RPMI7951 (cell line): ENCODE measurements at regions not wholly inside any gene's neighbourhood (a gene's known extent, or its start where the extent isn't known, plus 50 kb on each side); places are given as distances from the start of the nearest gene placed in this dataset.
"Not testable (repeated sequence)": the region's sequence is repeated elsewhere in the genome, so short reads cannot be mapped to it uniquely, and the experiment has no call there.

ENCODE experiments used
- DNase-seq: peaks from one replicate; pipeline ENCODE4 v3.0.0-alpha.2; 2012; ENCODE audit warnings: low read depth

DNA sequence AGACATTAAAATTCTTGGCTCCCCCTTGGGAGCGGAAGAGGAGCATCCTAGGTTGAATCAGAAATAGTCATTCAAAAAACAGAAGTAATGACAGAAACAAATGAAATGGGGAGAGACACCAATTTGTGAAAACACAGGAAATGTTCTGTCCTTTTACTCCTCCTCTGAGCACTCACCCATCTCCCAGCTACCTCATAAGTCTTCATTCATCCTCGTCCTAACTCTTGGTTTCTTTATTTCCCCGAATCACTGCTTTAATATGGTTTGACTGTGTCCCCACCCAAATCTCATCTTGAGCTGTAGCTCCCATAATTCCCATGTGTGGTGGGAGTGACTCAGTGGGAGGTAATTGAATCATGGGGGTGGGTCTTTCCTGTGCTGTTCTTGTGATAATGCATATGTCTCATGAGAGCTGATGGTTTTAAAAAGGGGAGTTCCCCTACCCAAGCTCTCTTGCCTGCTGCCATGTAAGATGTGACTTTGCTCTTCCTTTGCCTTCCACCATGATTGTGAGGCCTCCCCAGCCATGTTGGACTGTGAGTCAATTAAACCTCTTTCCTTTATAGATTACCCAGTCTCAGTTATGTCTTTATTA lies 579.7 kb upstream of the CBLB start:
- not testable (repeated sequence) for DNase-seq

DNA sequence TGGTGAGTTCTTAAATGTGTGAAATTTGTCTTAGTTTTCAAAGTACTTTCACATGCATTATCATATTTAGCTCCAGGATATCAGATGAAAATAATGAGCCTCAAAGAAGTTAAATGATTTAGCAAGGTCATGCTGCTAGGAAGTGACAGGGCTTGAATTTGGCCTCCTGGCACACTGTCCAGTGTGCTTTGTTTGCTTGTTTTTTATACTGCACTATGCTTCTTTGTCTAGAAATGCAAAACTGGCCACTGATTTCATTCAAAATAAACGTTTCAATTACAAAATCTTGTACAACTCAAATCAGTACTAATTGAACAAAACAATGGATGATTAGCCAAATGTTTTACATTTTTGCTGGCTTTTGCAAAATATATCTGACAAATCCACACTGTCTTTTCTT lies 583.3 kb upstream of the CBLB start:
- no peak for DNase-seq

DNA sequence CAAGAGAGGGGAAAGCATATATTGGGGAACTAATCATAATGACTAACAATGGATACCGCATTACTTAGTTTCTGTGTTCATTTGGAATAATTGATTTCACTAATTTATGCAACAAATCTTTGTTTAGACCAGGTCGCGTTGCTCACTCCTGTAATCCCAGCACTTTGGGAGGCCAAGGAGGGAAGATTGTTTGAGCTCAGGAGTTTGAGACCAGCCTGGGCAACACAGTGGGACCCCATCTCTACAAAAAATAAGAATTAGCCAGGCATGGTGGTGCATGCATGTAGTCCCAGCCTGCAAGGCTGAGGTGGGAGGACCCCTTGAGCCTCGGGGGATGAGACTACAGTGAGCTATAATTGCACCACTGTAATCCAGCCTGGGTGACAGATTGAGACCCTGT lies 585.7 kb upstream of the CBLB start:
- no peak for DNase-seq

DNA sequence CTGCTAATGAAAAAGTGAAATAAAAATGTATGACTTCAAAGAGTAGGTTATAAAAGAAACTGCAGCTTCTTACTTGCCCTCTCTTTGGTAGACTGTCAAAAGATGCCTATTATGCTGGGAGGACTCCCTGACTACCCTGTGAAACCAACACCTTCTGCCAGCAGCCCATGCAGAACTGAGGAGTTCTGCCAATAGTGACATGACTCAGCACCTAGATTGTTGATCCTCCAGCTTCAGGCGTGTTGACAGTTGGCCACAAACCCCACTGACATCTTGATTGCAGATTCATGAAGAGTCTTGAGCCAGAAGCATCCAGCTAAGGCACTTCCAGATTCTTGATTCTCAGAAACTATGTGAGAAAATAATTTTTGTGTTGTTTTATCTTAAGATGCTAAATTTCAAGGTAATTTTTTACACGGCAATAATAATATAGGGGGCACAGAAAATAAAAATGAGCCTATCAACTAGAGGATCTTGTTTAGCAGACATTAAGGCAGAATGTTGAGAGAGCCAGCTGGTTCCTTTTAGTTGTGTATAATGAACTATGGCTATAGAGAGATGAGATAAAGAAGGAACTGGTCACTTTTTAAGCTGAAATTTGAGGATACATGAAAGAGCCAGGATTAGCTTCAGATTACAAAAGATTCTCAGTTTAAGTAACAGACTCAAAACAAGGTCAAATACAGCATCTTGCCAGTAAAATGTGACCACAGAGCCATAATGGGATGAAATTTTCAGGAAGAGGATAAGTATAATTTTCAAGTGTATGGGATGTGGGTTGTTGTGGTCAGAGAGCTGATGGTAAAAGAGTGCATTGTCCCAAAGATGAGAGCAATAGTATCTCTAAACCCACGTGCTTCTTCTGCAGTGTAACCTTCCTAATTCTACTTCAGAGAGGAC lies 588.7 kb upstream of the CBLB start:
- DNase-seq: peak; percentile 97

DNA sequence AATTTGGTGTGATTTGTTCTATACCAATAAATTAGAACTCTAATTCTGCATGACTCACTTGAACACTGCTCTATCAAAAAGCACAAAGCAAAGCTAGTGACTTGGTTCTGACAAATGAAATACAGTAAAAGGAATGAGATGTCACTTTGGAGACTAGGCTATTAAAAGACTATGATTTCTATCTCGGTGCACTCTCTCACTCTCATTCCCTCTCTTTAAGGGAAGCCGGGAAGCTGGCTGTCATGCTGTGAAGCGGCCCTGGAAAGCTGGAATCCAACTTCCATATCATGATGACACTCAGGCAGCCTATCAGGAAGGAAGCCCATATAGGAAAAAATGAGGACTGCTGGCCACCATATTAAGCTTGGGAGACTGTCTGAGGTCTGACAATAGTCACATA lies 590.1 kb upstream of the CBLB start:
- no peak for DNase-seq

DNA sequence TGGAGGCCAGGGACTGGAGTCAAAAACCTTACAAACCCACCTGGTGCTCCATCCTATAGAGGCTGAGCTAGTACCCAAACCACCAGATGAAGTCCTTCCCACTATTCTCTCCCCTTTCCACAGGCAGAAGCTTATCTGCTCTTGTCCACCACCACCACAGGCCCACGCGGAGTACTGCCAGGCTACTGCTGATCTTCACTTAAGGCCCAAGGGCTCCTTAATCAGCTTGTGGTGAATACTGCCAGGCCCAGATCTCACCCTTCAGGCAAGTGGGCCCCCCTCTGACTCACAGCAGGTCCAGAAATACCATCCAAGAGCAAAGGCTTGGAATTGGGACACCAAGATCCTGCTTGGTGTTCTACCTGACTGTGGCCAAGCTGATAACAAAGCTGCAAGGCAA lies 598.1 kb upstream of the CBLB start:
- peak; percentile 2 for DNase-seq

DNA sequence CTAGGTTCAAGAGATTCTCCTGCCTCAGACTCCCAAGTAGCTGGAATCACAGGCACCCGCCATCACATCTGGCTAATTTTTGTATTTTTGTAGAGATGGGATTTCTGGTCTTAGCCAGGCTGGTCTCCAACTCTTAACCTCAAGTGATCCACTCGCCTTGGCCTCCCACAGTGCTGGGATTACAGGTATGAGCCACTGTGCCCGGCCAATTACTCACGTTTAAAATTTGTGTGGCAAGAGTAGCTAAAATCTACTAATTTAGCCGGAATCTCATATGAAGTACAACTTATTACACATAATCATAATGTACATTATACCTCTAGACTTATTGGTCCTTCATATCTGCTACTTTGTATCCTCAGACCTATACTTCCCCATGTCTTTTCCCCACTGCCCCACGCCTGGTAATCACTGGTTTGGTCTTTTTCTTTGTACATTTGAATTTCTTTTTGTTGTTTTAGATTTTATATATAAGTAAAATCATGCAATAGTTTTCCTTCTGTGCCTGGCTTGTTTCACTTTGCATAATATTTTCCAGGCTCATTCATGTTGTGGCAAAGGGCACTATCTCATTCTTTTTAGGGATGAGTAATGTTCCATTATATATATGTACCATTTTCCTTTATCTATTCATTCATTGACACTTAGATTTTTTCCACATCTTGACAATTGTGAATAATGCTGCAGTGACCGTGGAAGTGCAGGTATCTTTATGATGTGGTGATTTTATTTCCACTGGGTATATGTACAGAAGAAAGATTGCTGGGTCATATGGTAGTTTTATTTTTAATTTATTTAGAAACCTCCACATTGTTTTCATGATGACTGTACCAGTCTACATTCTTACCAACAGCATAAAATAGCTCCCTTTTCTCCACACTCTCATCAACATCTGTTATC lies 605.0 kb upstream of the CBLB start:
- DNase-seq: no peak

DNA sequence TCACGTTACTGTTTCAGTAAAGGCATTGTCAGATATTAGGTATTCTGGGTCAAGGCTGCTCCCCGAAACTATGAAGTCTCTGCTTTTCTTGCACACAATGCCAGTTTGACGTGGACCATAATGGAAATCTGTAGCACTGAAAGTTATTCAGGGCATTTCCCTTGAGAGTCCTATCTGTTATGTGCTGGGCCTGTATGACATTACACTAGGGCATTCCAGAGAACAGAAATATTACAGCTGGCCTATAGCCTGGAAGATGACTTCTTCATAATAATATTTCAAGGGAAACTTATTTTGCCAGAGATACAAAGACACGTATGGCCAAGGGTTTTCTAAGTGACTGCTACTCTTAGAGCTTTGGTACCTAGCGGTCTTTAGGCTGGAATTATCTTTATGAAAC lies 613.6 kb upstream of the CBLB start:
- DNase-seq: no peak

DNA sequence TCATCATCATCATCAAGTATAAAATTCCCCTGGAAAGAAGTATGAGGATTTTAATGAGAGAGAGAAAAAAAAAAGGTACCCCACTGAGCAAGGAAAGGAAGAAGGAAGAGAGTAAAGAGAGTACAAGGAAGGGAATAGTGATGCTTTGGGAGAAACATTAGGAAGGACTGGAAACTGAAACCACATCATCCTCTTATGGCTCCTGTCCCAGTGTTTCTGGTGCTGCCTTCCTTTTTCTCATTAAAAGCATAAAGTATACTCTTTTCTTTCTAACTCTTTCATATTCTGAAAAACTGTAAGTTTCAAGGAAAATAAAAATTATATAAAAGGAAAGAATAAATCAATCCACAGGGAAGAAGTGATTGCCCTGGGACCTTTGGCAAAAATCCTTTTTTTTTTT lies 616.4 kb upstream of the CBLB start:
- peak; percentile 4 for DNase-seq

DNA sequence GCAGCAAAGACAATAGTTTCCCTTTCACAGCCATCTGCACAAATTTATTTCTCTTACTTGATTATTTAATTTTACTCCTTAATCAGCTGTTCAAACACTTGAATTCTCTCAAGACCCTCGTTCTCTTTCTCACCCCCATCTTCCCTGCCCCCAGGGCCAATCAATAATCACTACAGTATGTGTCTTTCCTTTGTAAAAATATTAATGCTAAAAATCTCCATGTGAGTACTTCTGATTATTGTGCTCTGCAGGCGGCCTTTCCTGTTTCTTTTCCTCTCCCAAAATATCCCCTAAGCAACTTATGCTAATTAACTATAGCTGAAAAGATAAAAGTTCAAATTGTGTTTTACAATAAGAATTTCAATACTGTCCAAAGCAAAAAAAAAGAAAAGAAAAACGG lies 617.0 kb upstream of the CBLB start:
- DNase-seq: no peak

DNA sequence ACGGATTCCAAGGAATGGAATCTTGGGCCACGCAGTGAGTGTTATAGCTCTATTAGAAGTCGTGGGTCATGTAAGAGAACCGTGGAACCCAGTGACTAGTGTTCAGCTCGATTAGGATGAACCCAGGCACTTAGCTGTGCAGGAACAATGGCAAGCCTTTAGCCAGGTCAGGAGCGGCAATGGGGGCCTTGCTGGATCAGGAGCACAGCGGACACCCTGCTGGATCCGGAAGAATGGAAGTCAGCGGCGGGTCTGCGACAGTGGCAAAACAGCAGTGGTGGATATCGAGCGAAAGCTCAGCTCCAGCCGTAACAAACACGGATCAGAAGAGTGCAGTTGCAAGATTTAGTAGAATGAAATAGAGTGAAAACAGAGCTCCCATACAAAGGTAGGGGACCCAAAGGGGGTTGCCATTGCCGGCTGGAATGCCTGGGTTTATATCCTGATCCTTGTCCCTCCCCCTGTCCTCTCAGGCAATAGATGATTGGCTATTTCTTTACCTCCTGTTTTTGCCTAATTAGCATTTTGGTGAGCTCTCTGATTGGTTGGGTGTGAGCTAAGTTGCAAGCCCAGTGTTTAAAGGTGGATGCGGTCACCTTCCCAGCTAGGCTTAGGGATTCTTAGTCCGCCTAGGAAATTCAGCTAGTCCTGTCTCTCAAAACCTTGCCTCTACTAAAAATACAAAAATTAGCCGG lies 618.3 kb upstream of the CBLB start:
- not testable (repeated sequence) for DNase-seq

DNA sequence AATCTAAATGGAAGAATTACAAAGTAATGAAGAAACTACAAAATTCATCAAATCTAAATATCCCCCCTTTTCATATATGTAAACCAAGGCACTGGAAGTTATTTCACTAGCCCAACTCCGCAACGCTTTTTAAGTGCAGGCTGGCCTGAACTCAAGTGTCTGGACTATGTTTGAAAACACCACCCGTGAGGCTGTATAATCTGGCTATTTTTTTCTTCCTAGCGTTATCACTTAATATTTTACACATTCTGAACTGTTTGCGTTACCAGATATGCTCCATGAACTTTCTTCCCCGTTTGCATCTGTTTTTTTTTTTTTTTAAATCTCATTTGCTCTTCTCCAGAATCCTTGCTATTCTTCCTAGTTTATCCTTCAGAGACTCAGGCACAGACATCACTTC lies 619.5 kb upstream of the CBLB start:
- DNase-seq: no peak

DNA sequence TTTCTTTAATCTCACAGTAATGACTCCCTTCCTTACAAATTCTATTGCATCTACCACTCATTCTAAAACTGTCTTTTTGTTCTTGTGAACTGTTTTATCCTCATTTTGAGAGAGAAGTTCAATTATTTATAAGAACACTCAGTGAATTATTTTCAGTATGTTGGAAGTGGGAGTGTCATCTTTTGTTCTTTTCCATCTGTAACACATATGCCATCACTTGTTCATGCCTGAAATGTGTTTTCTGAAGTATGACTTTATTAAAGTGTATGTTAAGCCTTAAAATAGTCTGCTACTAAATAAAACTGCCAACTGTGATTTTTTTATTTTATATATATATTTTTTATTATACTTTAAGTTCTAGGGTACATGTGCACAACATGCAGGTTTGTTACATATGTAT lies 623.0 kb upstream of the CBLB start:
- no peak for DNase-seq

DNA sequence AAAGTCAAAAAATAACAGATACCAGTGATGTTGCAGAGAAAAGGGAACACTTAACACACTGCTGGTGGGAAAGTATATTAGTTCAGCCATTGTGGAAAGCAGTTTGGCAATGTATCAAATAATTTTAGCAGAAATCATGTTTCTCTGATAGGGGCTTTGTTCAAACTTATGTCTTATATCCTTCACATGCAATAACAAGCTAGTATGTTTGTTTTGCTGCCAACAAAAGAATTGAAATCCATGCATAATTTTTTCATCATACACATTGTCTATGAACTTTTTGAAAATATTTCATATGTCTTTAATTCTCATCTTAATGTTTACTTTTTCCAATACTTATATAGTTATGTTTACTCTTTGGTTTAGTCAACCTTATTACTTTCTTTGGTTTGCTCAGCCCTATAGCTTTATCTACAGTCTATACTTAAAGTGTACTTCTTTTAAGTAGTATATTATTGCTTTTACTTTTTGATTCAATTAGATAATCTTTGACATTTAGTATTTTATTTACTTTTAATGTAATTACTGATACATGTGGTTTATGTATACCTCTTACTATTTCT lies 639.6 kb upstream of the CBLB start:
- no peak for DNase-seq

DNA sequence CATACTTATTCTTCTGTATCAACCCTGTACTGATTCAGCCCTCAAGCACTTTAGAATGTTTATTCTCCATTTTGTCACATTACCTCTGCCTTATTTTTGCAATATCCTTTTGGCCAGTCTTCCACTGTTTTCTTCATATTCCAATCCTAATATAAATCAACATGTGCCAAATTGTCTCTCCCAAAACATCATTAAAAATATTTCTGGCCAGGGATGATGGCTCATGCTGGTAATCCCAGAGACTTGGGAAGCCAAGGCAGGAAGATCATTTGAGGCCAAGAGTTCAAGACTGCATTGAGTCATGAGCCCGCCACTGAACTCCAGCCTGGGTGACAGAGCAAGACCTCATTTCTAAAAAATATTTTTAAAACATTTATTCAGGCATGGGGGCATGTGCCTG lies 641.4 kb upstream of the CBLB start:
- DNase-seq: no peak

DNA sequence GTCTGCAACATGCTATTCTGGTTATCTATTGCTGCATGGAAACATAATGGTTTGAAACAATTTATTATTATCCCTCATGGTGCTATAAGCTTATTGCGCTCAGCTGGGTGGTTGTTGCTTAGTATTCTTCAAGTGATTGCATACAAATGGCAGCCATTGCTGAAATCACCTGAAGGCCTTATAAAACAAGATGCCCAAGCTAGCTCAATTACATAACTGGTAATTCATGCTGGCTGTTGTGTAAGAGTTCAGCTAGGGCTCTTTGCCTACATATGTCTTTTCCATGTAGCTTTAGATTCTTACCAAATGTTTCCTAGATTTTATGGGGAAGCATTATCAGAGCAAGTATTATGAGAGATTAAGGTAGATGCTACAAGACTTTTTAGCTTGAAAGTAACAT lies 644.0 kb upstream of the CBLB start:
- DNase-seq: no peak

DNA sequence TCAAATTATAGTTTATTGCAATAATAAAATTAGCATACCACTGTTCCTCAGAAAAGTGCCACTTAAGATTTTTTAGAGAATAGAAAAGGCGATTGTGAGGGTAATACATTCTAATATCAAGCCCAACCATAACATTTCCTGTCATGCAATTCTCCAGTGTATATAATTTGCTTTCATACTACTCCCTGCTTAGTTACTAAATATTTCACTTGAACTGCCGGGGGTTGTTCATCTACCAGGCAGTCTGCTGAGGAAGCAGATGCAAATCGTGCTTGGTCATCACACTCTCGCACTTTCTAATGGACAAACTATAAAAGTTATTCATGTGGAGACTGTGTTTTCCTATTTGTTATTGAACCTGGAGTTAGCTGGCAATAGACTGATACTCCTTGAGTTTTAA lies 645.6 kb upstream of the CBLB start:
- no peak for DNase-seq

DNA sequence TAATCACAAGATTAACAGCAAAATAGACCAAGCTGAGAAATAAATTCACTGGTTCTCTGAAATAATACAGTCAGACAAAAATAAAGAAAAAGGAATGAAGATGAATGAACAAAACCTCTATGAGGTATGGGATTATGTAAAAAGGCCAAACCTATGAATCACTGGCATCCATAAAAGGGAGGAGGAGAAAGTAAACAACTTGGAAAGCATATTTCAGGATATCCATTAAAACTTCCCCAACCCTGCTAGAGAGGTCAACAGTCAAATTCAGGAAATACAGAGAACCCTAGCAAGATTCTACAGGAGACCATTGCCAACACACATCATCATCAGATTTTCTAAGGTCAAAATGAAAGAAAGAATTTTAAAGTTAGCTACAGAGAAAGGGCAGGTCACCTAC lies 649.7 kb upstream of the CBLB start:
- DNase-seq: peak; percentile 13

DNA sequence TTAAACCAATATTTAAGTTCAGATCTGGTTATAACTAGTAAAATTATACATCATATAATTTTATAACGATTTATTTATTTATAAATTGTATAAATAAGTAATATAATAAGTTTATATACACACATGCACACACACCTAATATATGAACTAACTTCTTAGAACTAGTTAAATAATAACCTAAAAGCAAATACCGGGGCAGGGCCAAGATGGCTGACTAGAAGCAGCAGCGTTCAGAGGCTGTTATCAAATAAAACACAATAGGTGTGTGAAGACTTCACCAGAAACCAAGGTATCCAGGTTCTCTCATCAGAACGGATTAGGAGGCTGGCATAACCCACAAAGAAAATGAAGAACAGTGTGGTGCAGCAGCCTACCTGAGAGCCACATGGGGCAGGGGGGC lies 653.6 kb upstream of the CBLB start:
- DNase-seq: no peak

DNA sequence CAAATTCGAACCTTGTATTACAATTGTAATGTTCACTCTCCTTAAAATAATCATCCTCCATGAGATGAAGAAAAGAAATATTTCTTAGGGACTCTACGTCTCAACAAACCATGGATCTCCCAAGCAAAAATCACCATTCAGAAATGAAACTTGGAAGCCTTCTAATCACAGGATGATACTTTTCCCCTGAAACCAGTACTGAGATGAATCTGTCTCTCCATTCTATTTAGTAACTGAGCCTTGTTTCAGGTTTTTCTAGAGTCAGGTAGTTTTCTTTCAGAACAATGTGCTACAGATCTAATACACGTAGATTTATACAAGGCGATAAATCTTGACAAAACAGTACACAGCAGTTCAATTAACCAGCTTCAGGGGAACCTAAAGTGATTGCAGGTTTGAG lies 660.1 kb upstream of the CBLB start:
- DNase-seq: no peak

DNA sequence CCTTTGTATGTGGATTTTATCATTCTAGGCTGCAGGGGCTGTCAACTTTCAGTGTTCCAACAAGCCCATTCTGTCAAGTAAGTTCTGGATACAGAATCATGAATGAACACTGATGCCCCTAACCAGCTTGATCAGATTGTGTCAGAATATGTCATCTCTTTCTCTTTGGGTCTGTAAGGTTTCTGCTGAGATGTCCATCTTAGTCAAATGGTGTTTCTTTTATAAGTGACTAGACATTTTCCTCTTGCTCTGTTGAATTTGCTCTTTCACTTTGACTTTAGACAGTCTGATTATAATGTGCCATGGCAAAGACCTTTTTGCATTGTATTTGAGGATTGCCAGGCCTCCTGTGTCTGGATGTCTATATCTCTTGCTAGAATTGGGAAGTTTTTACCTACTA lies 660.9 kb upstream of the CBLB start:
- no peak for DNase-seq

DNA sequence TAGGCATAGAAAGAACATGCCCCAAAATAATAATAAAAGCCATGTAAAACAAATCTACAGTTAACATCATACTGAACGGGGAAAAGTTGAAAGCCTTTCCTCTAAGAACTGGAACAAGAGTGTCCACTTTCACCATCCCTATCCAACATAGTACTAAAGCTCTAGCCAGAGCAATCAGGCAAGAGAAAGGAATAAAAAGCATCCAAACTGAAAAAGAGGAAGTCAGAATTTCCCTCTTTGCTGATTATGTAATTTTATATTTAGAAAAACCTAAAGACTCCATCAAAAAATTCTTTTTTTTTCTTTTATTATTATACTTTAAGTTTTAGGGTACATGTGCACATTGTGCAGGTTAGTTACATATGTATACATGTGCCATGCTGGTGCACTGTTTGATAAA lies 661.6 kb upstream of the CBLB start:
- DNase-seq: no peak
